ENCODE measurements at regions not wholly inside any gene's neighbourhood (a gene's known extent, or its start where the extent isn't known, plus 50 kb on each side); places are given as distances from the start of the nearest gene placed in this dataset.

DNA sequence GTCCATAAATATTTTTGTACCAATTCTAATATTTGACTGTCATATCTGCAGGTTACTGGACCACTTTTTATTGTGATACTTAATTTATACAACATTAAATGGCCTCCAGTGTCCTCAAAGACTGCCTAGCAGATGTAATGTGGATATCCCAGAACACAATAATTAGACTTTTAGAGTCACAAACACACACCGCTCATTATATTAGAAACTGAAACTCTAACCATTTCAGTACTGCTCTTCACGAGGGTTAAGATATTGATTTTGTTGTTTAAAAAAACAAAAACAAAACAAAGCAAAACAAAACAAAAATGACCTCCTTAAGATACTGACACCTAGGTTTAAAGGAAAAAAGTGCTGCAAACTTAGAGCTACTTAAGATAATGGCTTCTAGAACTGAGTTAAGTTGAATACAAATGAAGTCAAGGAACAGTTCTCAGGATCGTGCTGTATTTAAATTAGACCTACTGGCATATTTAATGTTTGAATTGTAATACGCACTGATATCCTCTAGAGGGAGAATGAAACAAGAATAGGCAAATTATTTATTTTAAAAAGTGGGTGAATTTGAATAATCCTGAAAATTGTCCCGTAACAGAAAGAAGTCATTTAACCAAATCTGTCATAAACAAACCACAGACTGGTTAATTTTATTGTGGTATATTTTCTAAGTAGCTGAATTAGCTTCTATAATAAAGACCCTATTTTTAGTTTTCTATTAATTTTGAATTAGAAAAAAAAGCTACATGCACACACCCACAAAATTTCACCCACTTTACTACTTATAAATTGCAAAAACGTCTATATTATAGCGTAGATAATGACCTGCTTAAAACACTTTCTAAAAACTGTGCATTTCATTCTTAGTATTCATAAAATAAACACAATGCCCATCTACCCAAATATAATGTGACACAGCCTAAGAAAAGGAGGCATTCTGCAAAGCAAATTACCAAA is 395.2 kb upstream of the DCN start:
- peak; percentile 68 for TF ChIP-seq CTCF (conservative IDR thresholded peaks at IDR 0.05; ENCODE audit: low read depth, low read length)
- TF ChIP-seq EZH2 (IDR thresholded peaks at IDR 0.05; ENCODE audit: borderline replicate concordance, low read depth, low read length, poor library complexity, severe bottlenecking) = no peak

Data from A673 (cell line).